ENCODE measurements at regions not wholly inside any gene's neighbourhood (a gene's known extent, or its start where the extent isn't known, plus 50 kb on each side); places are given as distances from the start of the nearest gene placed in this dataset.

GRCh38 chr2:424306-425171 lies 136.6 kb upstream of the ALKAL2 start:
- Histone ChIP-seq H3K4me3 (ENCODE audit: low read length) (no peak overlapping the region), H3K27ac (ENCODE audit: low read length) (no peak overlapping the region), H3K79me2 (ENCODE audit: low read length) (no peaks in the 10 kb centered on the region), H3K4me1 (ENCODE audit: low read length) (no peaks in the 10 kb centered on the region), H2AFZ (ENCODE audit: low read depth, low read length) (no peak overlapping the region), H4K20me1 (ENCODE audit: insufficient read depth, low read length) (no peaks in the 10 kb centered on the region), H3K9ac (ENCODE audit: low read length) (no peak overlapping the region), H3K27me3 (ENCODE audit: low read depth, low read length) (no peaks in the 10 kb centered on the region), H3K36me3 (replicated peaks; ENCODE audit: low read depth, low read length) (no peaks in the 10 kb centered on the region), H3K9me3 (ENCODE audit: insufficient read depth, low read length) (no peaks in the 10 kb centered on the region), H3K4me2 (ENCODE audit: low read length) (no peak overlapping the region)
- TF ChIP-seq EZH2phosphoT487 (IDR thresholded peaks at IDR 0.05; ENCODE audit: low read depth) (no peak), CTCF (IDR thresholded peaks at IDR 0.05; ENCODE audit: low read depth, low read length) (no peak)

- Histone ChIP-seq H3K27ac (ENCODE audit: low read length) (no peak overlapping the region), H3K27me3 (ENCODE audit: low read depth, low read length) (no peaks in the 10 kb centered on the region), H3K4me3 (ENCODE audit: low read length) (no peak overlapping the region), H3K9ac (ENCODE audit: low read length) (no peak overlapping the region), H3K9me3 (ENCODE audit: insufficient read depth, low read length) (no peaks in the 10 kb centered on the region), H4K20me1 (ENCODE audit: insufficient read depth, low read length) (no peaks in the 10 kb centered on the region), H3K4me2 (ENCODE audit: low read length) (no peak overlapping the region), H3K4me1 (ENCODE audit: low read length) (no peaks in the 10 kb centered on the region), H2AFZ (ENCODE audit: low read depth, low read length) (no peak overlapping the region), H3K36me3 (replicated peaks; ENCODE audit: low read depth, low read length) (no peaks in the 10 kb centered on the region), H3K79me2 (ENCODE audit: low read length) (no peaks in the 10 kb centered on the region)
- TF ChIP-seq CTCF (IDR thresholded peaks at IDR 0.05; ENCODE audit: low read depth, low read length) (no peak), EZH2phosphoT487 (IDR thresholded peaks at IDR 0.05; ENCODE audit: low read depth) (no peak)
Observed at GRCh38 chr2:423479-423878, 135.6 kb upstream of the ALKAL2 start.

GRCh38 chr2:422676-423435 lies 135.0 kb upstream of the ALKAL2 start:
- Histone ChIP-seq H3K4me2 (ENCODE audit: low read length) (no peak overlapping the region), H3K4me1 (ENCODE audit: low read length) (no peaks in the 10 kb centered on the region), H3K27ac (ENCODE audit: low read length) (no peak overlapping the region), H3K9me3 (ENCODE audit: insufficient read depth, low read length) (no peaks in the 10 kb centered on the region), H3K9ac (ENCODE audit: low read length) (no peak overlapping the region), H3K27me3 (ENCODE audit: low read depth, low read length) (no peaks in the 10 kb centered on the region), H3K79me2 (ENCODE audit: low read length) (no peaks in the 10 kb centered on the region), H3K4me3 (ENCODE audit: low read length) (no peak overlapping the region), H4K20me1 (ENCODE audit: insufficient read depth, low read length) (no peaks in the 10 kb centered on the region), H2AFZ (ENCODE audit: low read depth, low read length) (no peak overlapping the region), H3K36me3 (replicated peaks; ENCODE audit: low read depth, low read length) (no peaks in the 10 kb centered on the region)
- TF ChIP-seq CTCF (IDR thresholded peaks at IDR 0.05; ENCODE audit: low read depth, low read length) (no peak), EZH2phosphoT487 (IDR thresholded peaks at IDR 0.05; ENCODE audit: low read depth) (no peak)

GRCh38 chr2:421406-421805 lies 133.5 kb upstream of the ALKAL2 start:
- Histone ChIP-seq H3K9ac (ENCODE audit: low read length) (no peak overlapping the region), H3K4me2 (ENCODE audit: low read length) (no peak overlapping the region), H3K27ac (ENCODE audit: low read length) (no peak overlapping the region), H3K4me3 (ENCODE audit: low read length) (no peak overlapping the region), H2AFZ (ENCODE audit: low read depth, low read length) (no peak overlapping the region), H3K79me2 (ENCODE audit: low read length) (no peaks in the 10 kb centered on the region), H4K20me1 (ENCODE audit: insufficient read depth, low read length) (no peaks in the 10 kb centered on the region), H3K9me3 (ENCODE audit: insufficient read depth, low read length) (no peaks in the 10 kb centered on the region), H3K36me3 (replicated peaks; ENCODE audit: low read depth, low read length) (no peaks in the 10 kb centered on the region), H3K4me1 (ENCODE audit: low read length) (no peaks in the 10 kb centered on the region), H3K27me3 (ENCODE audit: low read depth, low read length) (no peaks in the 10 kb centered on the region)
- TF ChIP-seq EZH2phosphoT487 (IDR thresholded peaks at IDR 0.05; ENCODE audit: low read depth) (no peak), CTCF (IDR thresholded peaks at IDR 0.05; ENCODE audit: low read depth, low read length) (no peak)

All from OCI-LY3 (cell line).